ENCODE measurements at regions not wholly inside any gene's neighbourhood (a gene's known extent, or its start where the extent isn't known, plus 50 kb on each side); places are given as distances from the start of the nearest gene placed in this dataset.
A peak's percentile ranks its signal among the peaks of the same experiment; 100 is the strongest.

- Histone ChIP-seq H2BK120ac (ENCODE audit: low read depth, low read length) (peak overlapping the region; percentile 65), H4K5ac (ENCODE audit: low read depth, low read length) (peak overlapping the region; percentile 43; the same call in 1 of the 2 replicates), H3K9ac (ENCODE audit: low read depth, low read length) (no peak overlapping the region), H4K20me1 (ENCODE audit: insufficient read depth, low read length) (no peaks in the 10 kb centered on the region), H3K14ac (replicated peaks; ENCODE audit: low read depth, low read length) (no peak overlapping the region), H3K9me1 (ENCODE audit: insufficient read depth, low read length) (no peaks in the 10 kb centered on the region), H3K9me3 (ENCODE audit: control insufficient read depth, insufficient read depth, low read length) (no peaks in the 10 kb centered on the region), H3K4me3 (ENCODE audit: insufficient read depth, low read depth, low read length) (no peak overlapping the region), H3K18ac (ENCODE audit: low read depth, low read length) (peak overlapping the region; percentile 9; the same call in 1 of the 2 replicates), H3K4me2 (ENCODE audit: low read depth, low read length) (no peak overlapping the region), H3K27ac (ENCODE audit: insufficient read depth, low read length) (peak overlapping the region; percentile 83; the same call in 1 of the 2 replicates), H2BK5ac (ENCODE audit: low read depth, low read length, poor library complexity, severe bottlenecking) (peak overlapping the region; percentile 91), H2BK15ac (ENCODE audit: low read depth, low read length) (0 out of 3 replicates have a peak overlapping the region, but pooled peaks have one; percentile 34), H4K8ac (ENCODE audit: low read depth in 2 of 2, low read length in 2 of 2) (peak overlapping the region in 1 of 2 experiments; percentile 9; a peak in 1 of 4 replicates), H2AK5ac (ENCODE audit: low read depth, low read length) (no peak overlapping the region), H3K23ac (ENCODE audit: low read depth, low read length) (no peak overlapping the region), H3K4me1 (ENCODE audit: control insufficient read depth, insufficient read depth, low read length) (peaks cover 3% of the 10 kb centered on the region), H2AFZ (replicated peaks; ENCODE audit: low read length, poor library complexity) (no peak overlapping the region), H3K79me1 (ENCODE audit: low read depth in 1 of 2, low read length in 2 of 2) (no peaks in the 10 kb centered on the region), H3K4ac (ENCODE audit: low read depth, low read length) (peak overlapping the region; percentile 20; the same call in 1 of the 2 replicates), H2BK20ac (ENCODE audit: low read depth, low read length) (peak overlapping the region; percentile 92), H4K91ac (ENCODE audit: insufficient read depth, low read depth, low read length) (peak overlapping the region; percentile 32; the same call in 1 of the 2 replicates), H3K27me3 (ENCODE audit: control insufficient read depth, insufficient read depth, low read length) (no peaks in the 10 kb centered on the region), H3K56ac (ENCODE audit: extremely low read depth, insufficient read depth, low read length) (no peak overlapping the region; the same call in 1 of the 2 replicates), H2AK9ac (replicated peaks; ENCODE audit: low read depth, low read length, poor library complexity) (no peak overlapping the region), H3K36me3 (ENCODE audit: control insufficient read depth, insufficient read depth, low read length) (no peaks in the 10 kb centered on the region)
- no CpG with 5 or more reads among the region's 3 CpGs for WGBS, 2 experiments (ENCODE audit: extremely low coverage in 2 of 2, insufficient read length in 1 of 2)
- no TSS peak for BruUV-seq (replicated peaks)
- intact Hi-C loops (cut with micrococcal nuclease) (no loop called here), dilution Hi-C loops (cut with HindIII; ENCODE audit: low sequenced_read_pairs, unreplicated experiment) (no loop called here), in situ Hi-C loops (cut with MboI; ENCODE audit: low sequenced_read_pairs) (no loop called here)
- DNase-seq (peak; percentile 86), ATAC-seq (ENCODE audit: low read depth) (peak; percentile 77)
- TF ChIP-seq CHD1 (IDR thresholded peaks at IDR 0.05; ENCODE audit: low read depth, low read length), result no peak
- TF ChIP-seq BHLHE40 (IDR thresholded peaks at IDR 0.05; ENCODE audit: low read depth, low read length), result no peak
- TF ChIP-seq SMC3 (IDR thresholded peaks at IDR 0.05; ENCODE audit: low read depth, low read length), result no peak
- no peak for TF ChIP-seq ELK1 (IDR thresholded peaks at IDR 0.05; ENCODE audit: borderline replicate concordance, low read depth, low read length)
- TF ChIP-seq CEBPB (IDR thresholded peaks at IDR 0.05; ENCODE audit: low read depth, low read length), result peak; percentile 93
- POLR2A ChIA-PET (ENCODE audit: unreplicated experiment), result no interaction called here
- CTCF ChIA-PET, result interaction anchor here (1.3 kb wide), 1 partner anchor 8 kb away, joined by 4 read pairs; no protein-coding TSS in a partner anchor
Measured at GRCh38 chr10:61262486-61263261, 190.5 kb downstream of the TMEM26 start.
